Astrocyte of the spinal cord (primary cell): ENCODE measurements at regions not wholly inside any gene's neighbourhood (a gene's known extent, or its start where the extent isn't known, plus 50 kb on each side); places are given as distances from the start of the nearest gene placed in this dataset.
"Not testable (repeated sequence)": the region's sequence is repeated elsewhere in the genome, so short reads cannot be mapped to it uniquely, and the experiment has no call there.

ENCODE experiments used
- DNase-seq: peaks from one replicate; pipeline ENCODE4 v3.0.0; 2011; ENCODE audit warnings: low read depth, low spot score
- H3K4me3 ChIP-seq: 2 replicates; pipeline ENCODE4 v1.5.1; 2011; ENCODE audit warnings: low read depth, mild to moderate bottlenecking, low read length, moderate library complexity
- CTCF ChIP-seq: IDR thresholded peaks from 2 replicates; pipeline ENCODE4 v1.5.1; 2012; ENCODE audit warnings: low read depth, mild to moderate bottlenecking, low read length, inconsistent platforms
- in situ Hi-C: cut with HindIII; loops from 2 replicates; pipeline ENCODE4 v1.10.0; 2017; ENCODE audit warnings: low sequenced_read_pairs

GRCh38 chr6:140002396-140003022 is 628.1 kb upstream of the CITED2 start:
- no peak for TF ChIP-seq CTCF
- H3K4me3 ChIP-seq, result no peak overlapping the region
- in situ Hi-C loops, result no loop called here
- DNase-seq, result no peak

GRCh38 chr6:140001821-140002341 is 627.4 kb upstream of the CITED2 start:
- TF ChIP-seq CTCF, result no peak
- no peak overlapping the region for H3K4me3 ChIP-seq
- in situ Hi-C loops, result no loop called here
- peak; percentile 15 for DNase-seq

GRCh38 chr6:140001005-140001404 is 626.6 kb upstream of the CITED2 start:
- TF ChIP-seq CTCF, result no peak
- DNase-seq, result no peak
- H3K4me3 ChIP-seq, result no peak overlapping the region
- in situ Hi-C loops, result no loop called here

GRCh38 chr6:139999661-140000060 is 625.2 kb upstream of the CITED2 start:
- DNase-seq, in situ Hi-C loops, H3K4me3 ChIP-seq: not testable (repeated sequence)

GRCh38 chr6:139998478-139998877 is 624.0 kb upstream of the CITED2 start:
- in situ Hi-C loops, DNase-seq, H3K4me3 ChIP-seq: not testable (repeated sequence)

GRCh38 chr6:139996253-139996834 is 621.9 kb upstream of the CITED2 start:
- TF ChIP-seq CTCF, result no peak
- in situ Hi-C loops, result no loop called here
- no peak for DNase-seq

GRCh38 chr6:139994998-139995397 is 620.5 kb upstream of the CITED2 start:
- in situ Hi-C loops, result no loop called here
- TF ChIP-seq CTCF, result no peak
- DNase-seq, result no peak
- no peak overlapping the region for H3K4me3 ChIP-seq

More at GRCh38 chr6:139996253-139996834, 621.9 kb upstream of the CITED2 start:
- no peak overlapping the region for H3K4me3 ChIP-seq
